ENCODE measurements at regions not wholly inside any gene's neighbourhood (a gene's known extent, or its start where the extent isn't known, plus 50 kb on each side); places are given as distances from the start of the nearest gene placed in this dataset.

GRCh38 chr9:135196474-135196873, 109.0 kb downstream of the OLFM1 start:
- peaks cover 0 to 70% of the 10 kb centered on the region in 2 donors for H3K27me3 ChIP-seq

DNA sequence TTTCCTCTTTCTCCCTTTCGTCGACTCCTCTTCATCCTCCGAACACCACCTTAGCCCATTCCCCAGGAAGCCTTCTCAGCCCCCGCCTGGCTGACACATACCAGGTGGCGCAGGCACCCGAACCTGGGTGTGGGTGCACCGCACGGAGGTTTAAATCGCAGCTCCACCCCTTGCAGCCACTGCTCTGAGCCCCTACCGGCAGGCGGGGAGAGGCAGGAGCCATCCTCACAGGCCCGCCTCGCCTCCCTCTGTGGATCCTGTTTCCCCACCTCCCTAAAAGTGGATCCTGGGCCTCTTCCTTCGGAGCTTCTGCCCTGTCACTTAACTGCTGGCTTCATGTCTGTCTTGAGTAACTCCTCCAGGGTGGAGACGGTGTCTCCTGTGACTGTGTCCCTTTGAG, 110.7 kb downstream of the OLFM1 start:
- Histone ChIP-seq H3K27me3 (peaks cover 0 to 57% of the 10 kb centered on the region in 2 donors), H3K27ac (no peak overlapping the region), H3K4me1 (no peaks in the 10 kb centered on the region), H3K4me3 (no peak overlapping the region), H3K36me3 (no peaks in the 10 kb centered on the region), H3K9me3 (peaks cover 0 to 12% of the 10 kb centered on the region in 2 donors)
- DNase-seq (ENCODE audit: low spot score in 2 of 2), result no peak
- intact Hi-C loops (cut with DNase I; ENCODE audit: low total_unique reads), result no loop called here
- TF ChIP-seq CTCF (IDR thresholded peaks at IDR 0.05), result no peak
- TF ChIP-seq POLR2AphosphoS5 (IDR thresholded peaks at IDR 0.05), result no peak
- TF ChIP-seq POLR2A (IDR thresholded peaks at IDR 0.05), result no peak

More at GRCh38 chr9:135196474-135196873, 109.0 kb downstream of the OLFM1 start:
- no peaks in the 10 kb centered on the region for H3K36me3 ChIP-seq
- intact Hi-C loops (cut with DNase I; ENCODE audit: low total_unique reads), result no loop called here
- H3K9me3 ChIP-seq, result peaks cover 0 to 12% of the 10 kb centered on the region in 2 donors
- no peak overlapping the region for H3K27ac ChIP-seq
- no peak overlapping the region for H3K4me3 ChIP-seq
- TF ChIP-seq CTCF (IDR thresholded peaks at IDR 0.05) (no peak), POLR2AphosphoS5 (IDR thresholded peaks at IDR 0.05) (no peak)
- H3K4me1 ChIP-seq, result no peaks in the 10 kb centered on the region
- DNase-seq (ENCODE audit: low spot score in 2 of 2), result no peak

- TF ChIP-seq POLR2A (IDR thresholded peaks at IDR 0.05) (no peak), POLR2AphosphoS5 (IDR thresholded peaks at IDR 0.05) (no peak), CTCF (IDR thresholded peaks at IDR 0.05) (no peak)
- peaks cover 0 to 52% of the 10 kb centered on the region in 2 donors for H3K27me3 ChIP-seq
- H3K4me1 ChIP-seq, result no peaks in the 10 kb centered on the region
- no peaks in the 10 kb centered on the region for H3K36me3 ChIP-seq
- intact Hi-C loops (cut with DNase I; ENCODE audit: low total_unique reads), result no loop called here
- H3K9me3 ChIP-seq, result peaks cover 0 to 12% of the 10 kb centered on the region in 2 donors
- H3K27ac ChIP-seq, result no peak overlapping the region
- DNase-seq (ENCODE audit: low spot score in 2 of 2), result no peak
- no peak overlapping the region for H3K4me3 ChIP-seq
These were observed 111.3 kb downstream of the OLFM1 start for GRCh38 chr9:135198586-135199285.

DNA sequence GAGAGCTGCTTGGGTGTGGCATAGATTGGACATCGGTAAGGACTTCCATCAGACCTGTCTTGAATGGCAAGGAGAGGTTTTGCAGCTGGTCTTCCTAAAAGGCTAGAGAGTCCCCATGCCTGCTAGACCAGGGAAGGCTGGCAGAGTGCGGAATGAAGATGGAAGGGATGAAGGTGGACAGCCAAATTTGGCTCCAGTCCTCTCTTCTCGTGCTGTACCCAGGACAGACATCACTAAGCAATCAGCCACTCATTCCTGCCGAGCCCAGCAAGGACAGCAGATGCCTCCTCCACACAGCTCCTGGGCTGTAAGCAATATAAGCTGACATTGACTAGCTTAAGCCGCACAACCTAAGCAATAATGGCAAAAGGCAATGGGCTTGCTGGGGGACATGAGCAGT, 112.0 kb downstream of the OLFM1 start:
- H3K9me3 ChIP-seq, result peaks cover 0 to 12% of the 10 kb centered on the region in 2 donors
- TF ChIP-seq POLR2A (IDR thresholded peaks at IDR 0.05) (no peak), CTCF (IDR thresholded peaks at IDR 0.05) (no peak), POLR2AphosphoS5 (IDR thresholded peaks at IDR 0.05) (no peak)
- no peak overlapping the region for H3K27ac ChIP-seq
- no peaks in the 10 kb centered on the region for H3K36me3 ChIP-seq
- intact Hi-C loops (cut with DNase I; ENCODE audit: low total_unique reads), result no loop called here
- H3K4me3 ChIP-seq, result no peak overlapping the region
- H3K27me3 ChIP-seq, result peaks cover 0 to 45% of the 10 kb centered on the region in 2 donors
- no peaks in the 10 kb centered on the region for H3K4me1 ChIP-seq
- no peak for DNase-seq (ENCODE audit: low spot score in 2 of 2)

GRCh38 chr9:135201711-135202110, 114.2 kb downstream of the OLFM1 start:
- Histone ChIP-seq H3K4me3 (no peak overlapping the region), H3K27ac (no peak overlapping the region), H3K36me3 (no peaks in the 10 kb centered on the region), H3K27me3 (peaks cover 0 to 38% of the 10 kb centered on the region in 2 donors), H3K4me1 (no peaks in the 10 kb centered on the region), H3K9me3 (peaks cover 0 to 12% of the 10 kb centered on the region in 2 donors)
- intact Hi-C loops (cut with DNase I; ENCODE audit: low total_unique reads), result no loop called here
- TF ChIP-seq CTCF (IDR thresholded peaks at IDR 0.05) (no peak), POLR2AphosphoS5 (IDR thresholded peaks at IDR 0.05) (no peak), POLR2A (IDR thresholded peaks at IDR 0.05) (no peak)
- no peak for DNase-seq (ENCODE audit: low spot score in 2 of 2)

Measured in breast epithelium (tissue), 4 donors.